GM20000 (cell line): ENCODE measurements at regions not wholly inside any gene's neighbourhood (a gene's known extent, or its start where the extent isn't known, plus 50 kb on each side); places are given as distances from the start of the nearest gene placed in this dataset.

Source experiments
- DNase-seq: peaks from one replicate; pipeline ENCODE4 v3.0.0; 2012; ENCODE audit warnings: low spot score
- CTCF ChIP-seq: IDR thresholded peaks from 2 replicates; pipeline ENCODE4 v1.5.1; 2012; ENCODE audit warnings: mild to moderate bottlenecking, control low read depth; ENCODE audit errors: extremely low read depth, missing control alignments

GRCh38 chr18:78645216-78645615 is 334.4 kb upstream of the SALL3 start:
- no peak for TF ChIP-seq CTCF
- DNase-seq = no peak

GRCh38 chr18:78647018-78647417 is 332.6 kb upstream of the SALL3 start:
- no peak for TF ChIP-seq CTCF
- DNase-seq = no peak

- no peak for TF ChIP-seq CTCF
- DNase-seq = no peak
Observed at GRCh38 chr18:78649421-78649820, 330.2 kb upstream of the SALL3 start.

- no peak for DNase-seq
- no peak for TF ChIP-seq CTCF
Observed at GRCh38 chr18:78650926-78651325, 328.7 kb upstream of the SALL3 start.

- no peak for DNase-seq
- no peak for TF ChIP-seq CTCF
Observed at GRCh38 chr18:78652001-78652545, 327.5 kb upstream of the SALL3 start.

- no peak for DNase-seq
- no peak for TF ChIP-seq CTCF
Observed at GRCh38 chr18:78655921-78656320, 323.7 kb upstream of the SALL3 start.

- no peak for TF ChIP-seq CTCF
- no peak for DNase-seq
Observed at GRCh38 chr18:78656346-78656925, 323.2 kb upstream of the SALL3 start.
